Activated CD8-positive, alpha-beta T cell treated with anti-CD3 and anti-CD28 coated beads for 36 hours (primary cell): ENCODE measurements at regions not wholly inside any gene's neighbourhood (a gene's known extent, or its start where the extent isn't known, plus 50 kb on each side); places are given as distances from the start of the nearest gene placed in this dataset.

ENCODE experiments used
- ATAC-seq: fragments of 200-7000 bp; cut with Tn5 transposase; one replicate; pipeline ENCODE4 v1.10.0; 2021; ENCODE audit warnings: mild to moderate bottlenecking, moderate library complexity
- CTCF ChIA-PET: fragments of 350-600 bp; sonication (Branson Sonifier 250); formaldehyde crosslinking; loops from one replicate; lab custom pipeline; 2021; ENCODE audit warnings: antibody characterized with exemption; lab: Charles Lee
- POLR2A ChIA-PET: fragments of 350-600 bp; sonication (Branson Sonifier 250); formaldehyde crosslinking; loops from one replicate; lab custom pipeline; 2021; ENCODE audit warnings: antibody characterized with exemption; lab: Charles Lee
- DNase-seq: peaks from one replicate; pipeline ENCODE4 v3.0.0-alpha.2; 2020
- H3K27ac Mint-ChIP-seq: one replicate; pipeline ENCODE4 v1.8.0; 2021; ENCODE audit warnings: mild to moderate bottlenecking, mixed read lengths
- H3K27me3 Mint-ChIP-seq: one replicate; pipeline ENCODE4 v1.8.0; 2021; ENCODE audit warnings: mixed read lengths
- H3K36me3 Mint-ChIP-seq: one replicate; pipeline ENCODE4 v1.8.0; 2021; ENCODE audit warnings: low read depth, mixed read lengths
- H3K4me1 Mint-ChIP-seq: one replicate; pipeline ENCODE4 v1.8.0; 2021; ENCODE audit warnings: low read depth, mixed read lengths
- H3K4me3 Mint-ChIP-seq: one replicate; pipeline ENCODE4 v1.8.0; 2021; ENCODE audit warnings: mild to moderate bottlenecking, moderate library complexity, mixed read lengths
- H3K9me3 Mint-ChIP-seq: one replicate; pipeline ENCODE4 v1.8.0; 2021; ENCODE audit warnings: mixed read lengths
- intact Hi-C: fragments of 100-400 bp; cut with micrococcal nuclease; formaldehyde crosslinking; loops from one replicate; pipeline ENCODE4 v1.10.0; 2022
- TF ChIP-seq, protein P1 (sequence below): fragments of 200-600 bp; IDR thresholded peaks from one replicate; pipeline ENCODE4 v1.8.0; 2022; ENCODE audit warnings: antibody characterized with exemption, mild to moderate bottlenecking

DNA sequence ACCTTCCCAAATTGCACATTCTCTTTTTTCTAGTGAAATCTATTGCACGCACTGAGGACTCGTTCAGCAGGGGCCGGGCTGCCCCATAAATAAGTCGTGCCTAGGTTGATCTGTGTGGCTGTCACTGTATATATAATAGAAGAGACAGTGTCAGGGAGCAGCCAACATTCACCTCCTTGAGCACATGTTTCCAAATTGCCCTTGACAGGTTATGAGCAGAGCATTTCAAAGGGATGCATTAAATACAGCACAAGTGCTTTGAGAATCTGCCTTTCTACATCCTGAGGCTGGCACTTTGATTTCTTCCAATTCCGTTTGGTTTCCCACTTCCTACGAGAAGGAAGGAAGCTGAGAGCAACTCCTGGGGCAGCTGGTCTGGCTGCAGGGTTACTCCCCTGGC is 291.2 kb downstream of the NPIPA8 start:
- intact Hi-C loops: no loop called here
- Mint-ChIP-seq H3K36me3 (no peaks in the 10 kb centered on the region), H3K4me3 (no peak overlapping the region), H3K27me3 (peaks cover 4% of the 10 kb centered on the region), H3K27ac (no peak overlapping the region), H3K4me1 (no peaks in the 10 kb centered on the region), H3K9me3 (no peaks in the 10 kb centered on the region)
- no peak for ATAC-seq
- no peak for DNase-seq
- TF ChIP-seq, protein P1, sequence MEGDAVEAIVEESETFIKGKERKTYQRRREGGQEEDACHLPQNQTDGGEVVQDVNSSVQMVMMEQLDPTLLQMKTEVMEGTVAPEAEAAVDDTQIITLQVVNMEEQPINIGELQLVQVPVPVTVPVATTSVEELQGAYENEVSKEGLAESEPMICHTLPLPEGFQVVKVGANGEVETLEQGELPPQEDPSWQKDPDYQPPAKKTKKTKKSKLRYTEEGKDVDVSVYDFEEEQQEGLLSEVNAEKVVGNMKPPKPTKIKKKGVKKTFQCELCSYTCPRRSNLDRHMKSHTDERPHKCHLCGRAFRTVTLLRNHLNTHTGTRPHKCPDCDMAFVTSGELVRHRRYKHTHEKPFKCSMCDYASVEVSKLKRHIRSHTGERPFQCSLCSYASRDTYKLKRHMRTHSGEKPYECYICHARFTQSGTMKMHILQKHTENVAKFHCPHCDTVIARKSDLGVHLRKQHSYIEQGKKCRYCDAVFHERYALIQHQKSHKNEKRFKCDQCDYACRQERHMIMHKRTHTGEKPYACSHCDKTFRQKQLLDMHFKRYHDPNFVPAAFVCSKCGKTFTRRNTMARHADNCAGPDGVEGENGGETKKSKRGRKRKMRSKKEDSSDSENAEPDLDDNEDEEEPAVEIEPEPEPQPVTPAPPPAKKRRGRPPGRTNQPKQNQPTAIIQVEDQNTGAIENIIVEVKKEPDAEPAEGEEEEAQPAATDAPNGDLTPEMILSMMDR: no peak
- ChIA-PET CTCF (no interaction called here), POLR2A (no interaction called here)

- H3K27me3 Mint-ChIP-seq: peaks cover 4% of the 10 kb centered on the region
- H3K27ac Mint-ChIP-seq: no peak overlapping the region
- H3K36me3 Mint-ChIP-seq: no peaks in the 10 kb centered on the region
- DNase-seq (no peak), ATAC-seq (no peak)
- intact Hi-C loops: no loop called here
- TF ChIP-seq, protein P1: no peak
- ChIA-PET POLR2A (no interaction called here), CTCF (interaction anchor here (0.5 kb wide), 1 partner anchor 1908 kb away, joined by 3 read pairs; no protein-coding TSS in a partner anchor)
- no peaks in the 10 kb centered on the region for H3K9me3 Mint-ChIP-seq
- no peaks in the 10 kb centered on the region for H3K4me1 Mint-ChIP-seq
- H3K4me3 Mint-ChIP-seq: no peak overlapping the region
Observed at GRCh38 chr16:18041864-18042834, 294.4 kb downstream of the NPIPA8 start.

DNA sequence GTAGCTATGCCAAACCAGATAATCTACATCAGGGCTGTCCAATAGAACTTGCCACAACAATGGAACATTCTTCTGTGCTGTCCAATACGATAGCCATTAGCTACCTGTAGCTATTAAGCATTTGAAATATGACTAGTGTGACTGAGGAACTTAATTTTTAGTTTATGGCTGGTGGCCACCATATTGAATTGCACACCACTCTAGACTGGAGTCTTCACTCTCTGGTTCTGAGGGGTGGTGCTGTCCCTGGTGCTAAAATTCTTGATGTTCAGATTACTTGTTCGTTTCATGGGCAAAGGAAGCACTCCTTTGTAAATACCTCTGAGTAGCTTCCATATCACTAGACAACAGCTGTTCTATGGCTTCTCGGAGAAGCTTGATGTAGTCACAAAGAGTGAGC is 296.6 kb downstream of the NPIPA8 start:
- Mint-ChIP-seq H3K27ac (no peak overlapping the region), H3K4me1 (no peaks in the 10 kb centered on the region), H3K27me3 (peaks cover 2% of the 10 kb centered on the region), H3K9me3 (no peaks in the 10 kb centered on the region), H3K4me3 (no peak overlapping the region), H3K36me3 (no peaks in the 10 kb centered on the region)
- ChIA-PET POLR2A (no interaction called here), CTCF (no interaction called here)
- no peak for DNase-seq
- no peak for ATAC-seq
- TF ChIP-seq, protein P1: no peak
- intact Hi-C loops: no loop called here

- ChIA-PET POLR2A (no interaction called here), CTCF (no interaction called here)
- H3K27me3 Mint-ChIP-seq: no peaks in the 10 kb centered on the region
- ATAC-seq (no peak), DNase-seq (no peak)
- no peaks in the 10 kb centered on the region for H3K36me3 Mint-ChIP-seq
- intact Hi-C loops: no loop called here
- TF ChIP-seq, protein P1: no peak
- no peaks in the 10 kb centered on the region for H3K9me3 Mint-ChIP-seq
- H3K4me1 Mint-ChIP-seq: no peaks in the 10 kb centered on the region
- H3K27ac Mint-ChIP-seq: no peak overlapping the region
- H3K4me3 Mint-ChIP-seq: no peak overlapping the region
Observed at GRCh38 chr16:18037051-18037450, 299.5 kb downstream of the NPIPA8 start.

DNA sequence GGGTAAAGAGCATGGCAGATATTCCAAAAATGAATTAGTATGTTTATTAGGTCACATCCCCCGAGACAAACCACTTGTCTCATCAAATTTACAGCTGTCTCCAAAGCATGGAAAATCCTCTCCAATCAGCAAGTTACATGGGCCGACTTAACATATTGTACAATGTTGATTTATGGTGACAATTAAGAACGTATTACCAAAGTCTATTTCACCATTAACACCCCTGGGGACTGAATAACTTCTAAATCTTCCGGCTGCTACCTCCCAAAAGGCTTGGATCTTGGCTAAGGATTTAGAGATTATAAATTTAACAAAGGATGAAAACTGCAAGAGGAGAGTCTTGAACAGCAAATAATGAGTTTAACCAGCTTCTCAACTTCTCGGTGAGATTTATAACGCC is 311.9 kb downstream of the NPIPA8 start:
- CTCF ChIA-PET: no interaction called here
- POLR2A ChIA-PET: interaction anchor here (0.8 kb wide), 1 partner anchor 11 kb away, joined by 3 read pairs; no protein-coding TSS in a partner anchor
- ATAC-seq: no peak
- no peaks in the 10 kb centered on the region for H3K9me3 Mint-ChIP-seq
- peaks cover 14% of the 10 kb centered on the region for H3K27me3 Mint-ChIP-seq
- H3K4me3 Mint-ChIP-seq: no peak overlapping the region
- H3K36me3 Mint-ChIP-seq: no peaks in the 10 kb centered on the region
- no peaks in the 10 kb centered on the region for H3K4me1 Mint-ChIP-seq
- DNase-seq: no peak
- H3K27ac Mint-ChIP-seq: no peak overlapping the region
- intact Hi-C loops: no loop called here
- TF ChIP-seq, protein P1: no peak
